Prostate gland (tissue), 2 donors: ENCODE measurements at regions not wholly inside any gene's neighbourhood (a gene's known extent, or its start where the extent isn't known, plus 50 kb on each side); places are given as distances from the start of the nearest gene placed in this dataset.

ENCODE experiments used
- DNase-seq: peaks from one replicate; pipeline ENCODE4 v3.0.0-alpha.2; 2019; ENCODE audit warnings: low spot score
- H3K27ac ChIP-seq, 2 donors: fragments of 200-600 bp; sonication (generic); 2 replicates each; pipeline ENCODE4 v1.5.1; 2017 to 2019
- H3K27me3 ChIP-seq: fragments of 200-600 bp; sonication (generic); replicated peaks from 2 replicates; pipeline ENCODE4 v1.5.1; 2019; ENCODE audit not compliant: insufficient read depth
- H3K36me3 ChIP-seq, 2 donors: fragments of 200-600 bp; sonication (generic); 1 replicate in 1 of 2; 2 replicates in 1 of 2; pipeline versions ENCODE4 v1.5.1 to v1.8.1; 2017 to 2019
- H3K4me1 ChIP-seq: fragments of 200-600 bp; sonication (generic); replicated peaks from 2 replicates; pipeline ENCODE4 v1.5.1; 2019
- H3K4me3 ChIP-seq, 2 donors: fragments of 200-600 bp; sonication (generic); 2 replicates each; pipeline ENCODE4 v1.5.1; 2017 to 2019
- H3K9me3 ChIP-seq: fragments of 200-600 bp; sonication (generic); 2 replicates; pipeline ENCODE4 v1.5.1; 2017
- CTCF ChIP-seq, 4 experiments: fragments of 200-600 bp in 2 of 4; fragments of 450-650 bp in 2 of 4; sonication (generic) in 2 of 4; IDR thresholded peaks; 1 replicate in 3 of 4; 2 replicates in 1 of 4; pipeline ENCODE4 v1.5.1; 2016 to 2019; ENCODE audit warnings: antibody characterized with exemption in 4 of 4, mild to moderate bottlenecking in 2 of 4, moderate library complexity in 2 of 4
- POLR2A ChIP-seq: fragments of 450-650 bp; IDR thresholded peaks from one replicate; pipeline ENCODE4 v1.6.1; 2016; ENCODE audit warnings: antibody characterized with exemption, mild to moderate bottlenecking
- POLR2AphosphoS5 ChIP-seq: sonication (generic); formaldehyde crosslinking; IDR thresholded peaks from one replicate; pipeline ENCODE4 v1.6.1; 2017; ENCODE audit warnings: antibody characterized with exemption
- WGBS: methylation state at CpG from one replicate; pipeline ENCODE4 v1.1.5; 2018; 5-methylcytosine and 5-hydroxymethylcytosine counted together
- intact Hi-C: fragments of 100-400 bp; cut with DNase I; formaldehyde crosslinking; loops from one replicate; pipeline ENCODE4 v1.14.2; 2022

GRCh38 chr5:77873239-77873638 is 97.1 kb upstream of the TBCA start:
- Histone ChIP-seq H3K4me3 (no peak overlapping the region), H3K36me3 (no peaks in the 10 kb centered on the region), H3K9me3 (no peaks in the 10 kb centered on the region), H3K27me3 (no peaks in the 10 kb centered on the region), H3K4me1 (no peaks in the 10 kb centered on the region), H3K27ac (no peak overlapping the region)
- TF ChIP-seq CTCF (IDR thresholded peaks at IDR 0.05) (no peak), POLR2AphosphoS5 (no peak), POLR2A (no peak)
- DNase-seq = no peak
- intact Hi-C loops = no loop called here

DNA sequence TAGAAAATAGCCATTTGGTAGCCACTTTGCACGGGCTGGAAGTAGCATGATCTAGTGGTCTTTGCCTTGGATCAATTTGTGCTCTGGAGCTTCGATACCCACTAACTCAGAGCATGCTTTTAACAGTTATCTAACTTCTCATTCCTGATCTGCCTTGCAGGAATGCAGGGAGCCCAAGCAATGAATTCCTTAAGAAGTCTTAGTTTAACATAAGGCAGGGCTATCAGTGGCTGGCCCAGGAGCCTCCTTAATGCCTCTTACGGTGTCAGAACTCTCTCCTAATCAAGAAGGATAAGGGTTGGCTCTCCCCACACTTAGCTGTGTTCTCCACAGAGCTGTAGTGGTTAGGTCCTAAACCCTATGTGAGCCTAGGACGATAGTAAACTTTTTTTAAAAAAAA is 95.8 kb upstream of the TBCA start:
- Histone ChIP-seq H3K9me3 (no peaks in the 10 kb centered on the region), H3K27me3 (no peaks in the 10 kb centered on the region), H3K4me1 (no peaks in the 10 kb centered on the region), H3K27ac (no peak overlapping the region), H3K36me3 (no peaks in the 10 kb centered on the region), H3K4me3 (no peak overlapping the region)
- no peak for TF ChIP-seq CTCF (IDR thresholded peaks at IDR 0.05)
- TF ChIP-seq POLR2AphosphoS5 = no peak
- no peak for TF ChIP-seq POLR2A
- no peak for DNase-seq
- intact Hi-C loops = no loop called here
- WGBS = 76% methylated on average over 4 of the region's 4 CpGs

DNA sequence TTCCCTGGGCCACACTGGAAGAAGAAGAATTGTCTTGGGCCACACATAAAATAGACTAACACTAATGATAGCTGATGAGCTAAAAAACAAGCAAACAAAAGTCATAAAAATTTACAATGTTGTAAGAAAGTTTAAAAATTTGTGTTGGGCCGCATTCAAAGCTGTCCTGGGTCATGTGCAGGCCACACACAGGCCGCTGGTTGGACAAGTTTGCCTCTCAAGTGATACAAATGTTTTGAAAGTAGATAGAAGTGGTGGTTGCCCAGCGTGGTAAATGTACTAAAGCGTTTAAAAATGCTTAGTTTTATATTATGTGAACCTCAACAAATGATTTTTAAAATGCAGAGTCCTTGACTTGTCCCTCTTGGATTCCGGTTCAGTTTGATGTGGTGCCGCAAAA is 94.9 kb upstream of the TBCA start:
- WGBS = 82% methylated on average over 6 of the region's 6 CpGs
- no peak for DNase-seq
- no peak overlapping the region for H3K27ac ChIP-seq
- intact Hi-C loops = no loop called here
- H3K36me3 ChIP-seq = no peaks in the 10 kb centered on the region
- H3K4me1 ChIP-seq = no peaks in the 10 kb centered on the region
- no peak overlapping the region for H3K4me3 ChIP-seq
- TF ChIP-seq POLR2A (no peak), CTCF (IDR thresholded peaks at IDR 0.05) (no peak)
- no peaks in the 10 kb centered on the region for H3K27me3 ChIP-seq
- no peaks in the 10 kb centered on the region for H3K9me3 ChIP-seq

DNA sequence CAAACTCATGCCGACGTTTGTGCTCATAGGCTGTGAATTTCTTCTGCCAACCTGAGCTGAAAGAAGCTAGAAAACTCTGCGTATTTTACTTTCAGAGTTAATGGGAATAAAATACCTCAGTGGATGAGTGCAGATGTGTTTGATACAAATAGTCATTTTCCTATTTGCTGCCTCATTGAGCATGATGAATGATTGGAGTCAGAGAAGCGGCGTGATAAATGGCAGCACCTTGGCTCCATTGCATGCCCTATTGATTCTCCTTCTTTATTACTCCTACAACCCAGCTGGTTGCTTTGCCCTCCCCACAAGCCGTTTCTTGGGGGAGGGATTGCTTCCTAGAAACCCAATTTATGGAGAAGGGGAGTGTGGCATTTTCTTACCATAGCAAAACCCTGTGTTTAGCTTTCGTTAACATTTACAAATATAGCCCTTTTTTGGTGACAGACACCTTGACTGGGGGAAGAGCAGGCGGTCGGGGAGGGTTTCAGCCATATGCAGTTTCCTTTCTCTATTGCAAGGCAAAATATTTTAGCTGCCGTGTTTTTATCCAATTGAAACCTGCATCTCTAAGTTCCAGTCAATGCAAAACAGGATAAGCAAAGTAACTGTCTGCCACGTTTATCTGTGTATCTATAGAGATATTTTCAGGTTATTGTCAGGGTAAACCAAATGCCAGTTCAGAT is 93.1 kb upstream of the TBCA start:
- intact Hi-C loops = no loop called here
- no peaks in the 10 kb centered on the region for H3K36me3 ChIP-seq
- DNase-seq = no peak
- no peak overlapping the region for H3K4me3 ChIP-seq
- H3K4me1 ChIP-seq = no peaks in the 10 kb centered on the region
- H3K27me3 ChIP-seq = peaks cover 2% of the 10 kb centered on the region
- H3K9me3 ChIP-seq = no peaks in the 10 kb centered on the region
- WGBS = 67% methylated on average over 11 of the region's 11 CpGs
- H3K27ac ChIP-seq = no peak overlapping the region
- TF ChIP-seq CTCF (IDR thresholded peaks at IDR 0.05) = no peak
- TF ChIP-seq POLR2A = no peak
- TF ChIP-seq POLR2AphosphoS5 = no peak

- TF ChIP-seq CTCF (IDR thresholded peaks at IDR 0.05) (no peak), POLR2AphosphoS5 (no peak), POLR2A (no peak)
- DNase-seq = no peak
- Histone ChIP-seq H3K4me3 (no peak overlapping the region), H3K27ac (no peak overlapping the region), H3K9me3 (no peaks in the 10 kb centered on the region), H3K27me3 (peaks cover 2% of the 10 kb centered on the region), H3K4me1 (no peaks in the 10 kb centered on the region), H3K36me3 (no peaks in the 10 kb centered on the region)
- 82% methylated on average over 4 of the region's 4 CpGs for WGBS
- intact Hi-C loops = no loop called here
Observed at GRCh38 chr5:77867914-77868313, 91.8 kb upstream of the TBCA start.
